Hematopoietic multipotent progenitor cell treated with erythropoietin and hydrocortisone succinate and interleukin-3 and kit ligand, for 15 days (in vitro differentiated cells): ENCODE measurements at regions not wholly inside any gene's neighbourhood (a gene's known extent, or its start where the extent isn't known, plus 50 kb on each side); places are given as distances from the start of the nearest gene placed in this dataset.
"Not testable (repeated sequence)": the region's sequence is repeated elsewhere in the genome, so short reads cannot be mapped to it uniquely, and the experiment has no call there.

Source experiments
- DNase-seq: peaks from one replicate; pipeline ENCODE4 v3.0.0-alpha.2; 2015; ENCODE audit warnings: low spot score

GRCh38 chr14:37891500-37891899 lies 296.1 kb downstream of the TTC6 start:
- DNase-seq, result not testable (repeated sequence)

GRCh38 chr14:37894463-37894862 lies 299.0 kb downstream of the TTC6 start:
- no peak for DNase-seq

GRCh38 chr14:37899365-37899764 lies 303.9 kb downstream of the TTC6 start:
- no peak for DNase-seq

- no peak for DNase-seq
Measured at GRCh38 chr14:37900561-37900960, 305.1 kb downstream of the TTC6 start.

GRCh38 chr14:37901978-37902377 lies 305.7 kb upstream of the SSTR1 start:
- no peak for DNase-seq

- DNase-seq, result no peak
Measured at GRCh38 chr14:37903343-37904191, 304.1 kb upstream of the SSTR1 start.

- DNase-seq, result no peak
Measured at GRCh38 chr14:37924622-37925021, 283.1 kb upstream of the SSTR1 start.

- DNase-seq, result no peak
Measured at GRCh38 chr14:37932008-37932407, 275.7 kb upstream of the SSTR1 start.

- DNase-seq, result no peak
Measured at GRCh38 chr14:37932481-37932880, 275.2 kb upstream of the SSTR1 start.

- DNase-seq, result no peak
Measured at GRCh38 chr14:37936971-37937370, 270.7 kb upstream of the SSTR1 start.

GRCh38 chr14:37939442-37940028 lies 268.2 kb upstream of the SSTR1 start:
- DNase-seq, result no peak

GRCh38 chr14:37945959-37946358 lies 261.7 kb upstream of the SSTR1 start:
- DNase-seq, result no peak

GRCh38 chr14:37946819-37947218 lies 260.9 kb upstream of the SSTR1 start:
- DNase-seq, result no peak

- DNase-seq, result no peak
Measured at GRCh38 chr14:37948266-37948665, 259.4 kb upstream of the SSTR1 start.

- no peak for DNase-seq
Measured at GRCh38 chr14:37968664-37969240, 239.0 kb upstream of the SSTR1 start.

- DNase-seq, result no peak
Measured at GRCh38 chr14:37969511-37969979, 238.2 kb upstream of the SSTR1 start.

GRCh38 chr14:37970696-37971095 lies 237.0 kb upstream of the SSTR1 start:
- no peak for DNase-seq

GRCh38 chr14:37972941-37973887 lies 234.5 kb upstream of the SSTR1 start:
- no peak for DNase-seq

GRCh38 chr14:37974421-37974820 lies 233.3 kb upstream of the SSTR1 start:
- DNase-seq, result no peak

GRCh38 chr14:37977481-37977880 lies 230.2 kb upstream of the SSTR1 start:
- no peak for DNase-seq

GRCh38 chr14:37985826-37986470 lies 221.8 kb upstream of the SSTR1 start:
- DNase-seq, result peak; percentile 8

GRCh38 chr14:37988472-37988871 lies 219.2 kb upstream of the SSTR1 start:
- no peak for DNase-seq
